GM23338 (cell line): ENCODE measurements at regions not wholly inside any gene's neighbourhood (a gene's known extent, or its start where the extent isn't known, plus 50 kb on each side); places are given as distances from the start of the nearest gene placed in this dataset.

Experiments used
- CREB1 ChIP-seq: fragments of 250-450 bp; sonication (Bioruptor Pico); IDR thresholded peaks from 2 replicates; pipeline ENCODE4 v1.5.0; 2020; ENCODE audit warnings: low read depth, mild to moderate bottlenecking, moderate library complexity
- EZH2 ChIP-seq: fragments of 200-600 bp; sonication (generic); IDR thresholded peaks from one replicate; pipeline ENCODE4 v1.8.0; 2017; ENCODE audit warnings: antibody characterized with exemption, mild to moderate bottlenecking, low read depth; ENCODE audit not compliant: unreplicated experiment
- EZH2phosphoT487 ChIP-seq: fragments of 200-600 bp; sonication (generic); IDR thresholded peaks from one replicate; pipeline ENCODE4 v1.8.1; 2018; ENCODE audit warnings: antibody characterized with exemption; ENCODE audit not compliant: unreplicated experiment
- POLR2AphosphoS5 ChIP-seq: IDR thresholded peaks from 2 replicates; pipeline ENCODE4 v1.6.1; 2016; ENCODE audit warnings: antibody characterized with exemption, low read depth
- STAT1 ChIP-seq: IDR thresholded peaks from one replicate; pipeline ENCODE4 v1.6.1; 2016; ENCODE audit warnings: antibody characterized with exemption; ENCODE audit not compliant: unreplicated experiment
- ZNF114 ChIP-seq: fragments of 250-450 bp; sonication (Bioruptor Pico); IDR thresholded peaks from 2 replicates; pipeline ENCODE4 v1.5.0; 2020; ENCODE audit warnings: mild to moderate bottlenecking, moderate library complexity
- TF ChIP-seq, protein P1 (sequence below), 2 experiments: fragments of 200-600 bp in 1 of 2; sonication (generic) in 1 of 2; conservative IDR thresholded peaks; 2 replicates each; pipeline versions ENCODE4 v1.5.1 to v1.6.1; 2016 to 2017; ENCODE audit warnings: antibody characterized with exemption in 2 of 2, low read depth in 2 of 2, mild to moderate bottlenecking in 2 of 2, moderate library complexity in 1 of 2
- TF ChIP-seq, protein P2 (sequence below): IDR thresholded peaks from one replicate; pipeline ENCODE4 v1.6.1; 2018; ENCODE audit warnings: antibody characterized with exemption; ENCODE audit not compliant: unreplicated experiment

DNA sequence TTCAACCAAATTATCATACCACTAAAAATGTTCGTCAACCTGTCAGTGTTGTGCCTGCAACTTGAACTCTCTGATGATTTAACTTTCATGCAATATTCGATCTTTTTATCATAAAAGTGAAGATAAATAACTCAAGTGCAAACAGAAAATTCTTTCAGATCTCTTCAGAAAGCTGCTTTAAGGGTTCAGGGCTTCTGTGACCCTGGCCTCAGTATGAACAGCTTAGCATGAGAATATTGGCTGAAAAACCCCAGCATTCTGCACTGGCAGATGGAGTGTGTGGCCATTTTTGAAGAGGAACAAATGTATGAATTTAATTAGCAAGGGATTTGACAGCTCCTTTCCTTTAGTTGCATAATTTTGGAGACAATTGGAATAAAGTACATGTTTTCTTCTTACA lies 851.4 kb upstream of the SOX11 start:
- no peak for TF ChIP-seq CREB1 (CRISPR knock-in tag)
- no peak for TF ChIP-seq ZNF114 (CRISPR knock-in tag)
- no peak for TF ChIP-seq EZH2
- TF ChIP-seq, protein P1, sequence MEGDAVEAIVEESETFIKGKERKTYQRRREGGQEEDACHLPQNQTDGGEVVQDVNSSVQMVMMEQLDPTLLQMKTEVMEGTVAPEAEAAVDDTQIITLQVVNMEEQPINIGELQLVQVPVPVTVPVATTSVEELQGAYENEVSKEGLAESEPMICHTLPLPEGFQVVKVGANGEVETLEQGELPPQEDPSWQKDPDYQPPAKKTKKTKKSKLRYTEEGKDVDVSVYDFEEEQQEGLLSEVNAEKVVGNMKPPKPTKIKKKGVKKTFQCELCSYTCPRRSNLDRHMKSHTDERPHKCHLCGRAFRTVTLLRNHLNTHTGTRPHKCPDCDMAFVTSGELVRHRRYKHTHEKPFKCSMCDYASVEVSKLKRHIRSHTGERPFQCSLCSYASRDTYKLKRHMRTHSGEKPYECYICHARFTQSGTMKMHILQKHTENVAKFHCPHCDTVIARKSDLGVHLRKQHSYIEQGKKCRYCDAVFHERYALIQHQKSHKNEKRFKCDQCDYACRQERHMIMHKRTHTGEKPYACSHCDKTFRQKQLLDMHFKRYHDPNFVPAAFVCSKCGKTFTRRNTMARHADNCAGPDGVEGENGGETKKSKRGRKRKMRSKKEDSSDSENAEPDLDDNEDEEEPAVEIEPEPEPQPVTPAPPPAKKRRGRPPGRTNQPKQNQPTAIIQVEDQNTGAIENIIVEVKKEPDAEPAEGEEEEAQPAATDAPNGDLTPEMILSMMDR (conservative IDR thresholded peaks at IDR 0.05; ENCODE audit: low read depth in 2 of 2) = no peak
- TF ChIP-seq, protein P2, sequence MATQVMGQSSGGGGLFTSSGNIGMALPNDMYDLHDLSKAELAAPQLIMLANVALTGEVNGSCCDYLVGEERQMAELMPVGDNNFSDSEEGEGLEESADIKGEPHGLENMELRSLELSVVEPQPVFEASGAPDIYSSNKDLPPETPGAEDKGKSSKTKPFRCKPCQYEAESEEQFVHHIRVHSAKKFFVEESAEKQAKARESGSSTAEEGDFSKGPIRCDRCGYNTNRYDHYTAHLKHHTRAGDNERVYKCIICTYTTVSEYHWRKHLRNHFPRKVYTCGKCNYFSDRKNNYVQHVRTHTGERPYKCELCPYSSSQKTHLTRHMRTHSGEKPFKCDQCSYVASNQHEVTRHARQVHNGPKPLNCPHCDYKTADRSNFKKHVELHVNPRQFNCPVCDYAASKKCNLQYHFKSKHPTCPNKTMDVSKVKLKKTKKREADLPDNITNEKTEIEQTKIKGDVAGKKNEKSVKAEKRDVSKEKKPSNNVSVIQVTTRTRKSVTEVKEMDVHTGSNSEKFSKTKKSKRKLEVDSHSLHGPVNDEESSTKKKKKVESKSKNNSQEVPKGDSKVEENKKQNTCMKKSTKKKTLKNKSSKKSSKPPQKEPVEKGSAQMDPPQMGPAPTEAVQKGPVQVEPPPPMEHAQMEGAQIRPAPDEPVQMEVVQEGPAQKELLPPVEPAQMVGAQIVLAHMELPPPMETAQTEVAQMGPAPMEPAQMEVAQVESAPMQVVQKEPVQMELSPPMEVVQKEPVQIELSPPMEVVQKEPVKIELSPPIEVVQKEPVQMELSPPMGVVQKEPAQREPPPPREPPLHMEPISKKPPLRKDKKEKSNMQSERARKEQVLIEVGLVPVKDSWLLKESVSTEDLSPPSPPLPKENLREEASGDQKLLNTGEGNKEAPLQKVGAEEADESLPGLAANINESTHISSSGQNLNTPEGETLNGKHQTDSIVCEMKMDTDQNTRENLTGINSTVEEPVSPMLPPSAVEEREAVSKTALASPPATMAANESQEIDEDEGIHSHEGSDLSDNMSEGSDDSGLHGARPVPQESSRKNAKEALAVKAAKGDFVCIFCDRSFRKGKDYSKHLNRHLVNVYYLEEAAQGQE = no peak
- no peak for TF ChIP-seq EZH2phosphoT487
- no peak for TF ChIP-seq POLR2AphosphoS5
- TF ChIP-seq STAT1 = no peak
